BLaER1 treated with 17β-estradiol and CSF1 and Interleukin-3, amounts not matched to agents 10 nM and 100 nM (cell line): ENCODE measurements at regions not wholly inside any gene's neighbourhood (a gene's known extent, or its start where the extent isn't known, plus 50 kb on each side); places are given as distances from the start of the nearest gene placed in this dataset.
A peak's percentile ranks its signal among the peaks of the same experiment; 100 is the strongest.

Experiments used
- H3K27ac ChIP-seq, 11 experiments: shearing (Covaris generic); formaldehyde crosslinking; 2 replicates each; pipeline ENCODE4 v1.8.1; 2022
- H3K27me3 ChIP-seq, 11 experiments: shearing (Covaris generic); formaldehyde crosslinking; 2 replicates each; pipeline ENCODE4 v1.8.1; 2022
- H3K36me3 ChIP-seq, 11 experiments: shearing (Covaris generic); formaldehyde crosslinking; 2 replicates each; pipeline ENCODE4 v1.8.1; 2022
- H3K4me1 ChIP-seq, 10 experiments: shearing (Covaris generic); formaldehyde crosslinking; 2 replicates each; pipeline ENCODE4 v1.8.1; 2022
- H3K4me2 ChIP-seq, 11 experiments: shearing (Covaris generic); formaldehyde crosslinking; 2 replicates each; pipeline ENCODE4 v1.8.1; 2022
- H3K4me3 ChIP-seq, 10 experiments: shearing (Covaris generic); formaldehyde crosslinking; 2 replicates each; pipeline ENCODE4 v1.8.1; 2022
- H3K9ac ChIP-seq, 11 experiments: shearing (Covaris generic); formaldehyde crosslinking; 2 replicates each; pipeline ENCODE4 v1.8.1; 2022
- H3K9me3 ChIP-seq, 11 experiments: shearing (Covaris generic); formaldehyde crosslinking; replicated peaks in 1 of 11; 2 replicates each; pipeline ENCODE4 v1.8.1; 2022
- H4K20me1 ChIP-seq, 11 experiments: shearing (Covaris generic); formaldehyde crosslinking; 2 replicates each; pipeline ENCODE4 v1.8.1; 2022
- Cebpa-rat ChIP-seq, 11 experiments: shearing (Covaris generic); IDR thresholded peaks; 2 replicates each; pipeline ENCODE4 v1.8.1; 2022

DNA sequence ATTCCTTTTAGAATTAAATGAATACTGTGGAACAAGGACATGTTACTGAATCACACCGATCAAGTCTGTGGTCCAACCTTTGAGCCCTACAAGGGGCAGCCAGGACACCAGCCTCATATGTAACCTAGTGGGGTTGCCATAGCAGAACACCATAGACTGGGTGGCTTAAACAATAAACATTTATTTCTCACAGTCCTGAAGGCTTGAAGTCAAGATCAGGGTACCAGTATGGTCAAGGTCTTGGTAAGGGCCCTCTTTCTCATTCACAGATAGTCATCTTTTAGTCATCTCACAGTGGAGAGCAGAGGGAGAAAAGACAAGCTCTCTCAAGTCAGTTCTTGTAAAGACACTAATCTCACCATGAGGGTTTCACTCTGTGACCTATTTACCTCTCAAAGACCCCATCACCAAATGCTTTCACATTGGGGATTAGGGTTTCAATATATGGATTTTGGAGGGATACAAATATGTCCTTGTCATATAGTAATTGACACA is 422.5 kb downstream of the GADD45G start:
- H4K20me1 ChIP-seq, result no peaks in the 10 kb centered on the region
- no peak overlapping the region for H3K4me3 ChIP-seq
- H3K27ac ChIP-seq, result no peak overlapping the region
- H3K4me2 ChIP-seq, result no peak overlapping the region
- H3K27me3 ChIP-seq, result no peaks in the 10 kb centered on the region
- TF ChIP-seq Cebpa-rat (IDR thresholded peaks at IDR 0.05), result no peak
- peaks cover 0 to 3% (median 0%) of the 10 kb centered on the region in 11 experiments; a peak in 5 of 22 replicates for H3K9me3 ChIP-seq
- H3K36me3 ChIP-seq, result no peaks in the 10 kb centered on the region
- no peak overlapping the region for H3K9ac ChIP-seq
- peaks cover 16 to 32% (median 22%) of the 10 kb centered on the region in 10 experiments; a peak in 19 of 20 replicates for H3K4me1 ChIP-seq

- H3K4me1 ChIP-seq, result peaks cover 7 to 18% (median 14%) of the 10 kb centered on the region in 10 experiments; a peak in 19 of 20 replicates
These were observed 424.6 kb downstream of the GADD45G start for GRCh38 chr9:90029386-90029785.

DNA sequence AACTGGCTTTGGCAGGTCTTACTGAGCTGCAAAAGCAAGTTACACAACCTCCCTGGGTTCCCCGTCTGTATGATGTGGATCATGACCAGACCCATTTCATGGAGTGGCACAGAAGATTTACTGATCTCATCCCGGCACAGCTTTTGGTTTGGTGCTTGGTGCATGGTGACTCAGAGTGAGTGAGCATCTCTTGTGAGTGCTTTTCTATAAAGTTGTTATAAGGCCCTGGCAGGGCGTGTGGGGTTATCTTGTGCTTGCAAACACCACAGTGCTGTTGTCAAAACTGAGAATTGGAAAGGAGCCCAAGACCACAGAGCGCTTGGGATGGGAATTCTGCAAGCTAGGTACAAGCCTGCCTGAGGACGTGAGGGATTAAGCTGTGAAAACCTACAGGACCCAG is 425.2 kb downstream of the GADD45G start:
- Histone ChIP-seq H4K20me1 (no peaks in the 10 kb centered on the region), H3K27ac (no peak overlapping the region), H3K4me2 (no peak overlapping the region), H3K4me1 (peaks cover under 1 to 12% (median 8%) of the 10 kb centered on the region in 10 experiments; a peak in 15 of 20 replicates), H3K9me3 (no peaks in the 10 kb centered on the region), H3K27me3 (no peaks in the 10 kb centered on the region), H3K36me3 (no peaks in the 10 kb centered on the region), H3K9ac (no peak overlapping the region), H3K4me3 (no peak overlapping the region)
- TF ChIP-seq Cebpa-rat (IDR thresholded peaks at IDR 0.05), result no peak

More at GRCh38 chr9:90029386-90029785, 424.6 kb downstream of the GADD45G start:
- H3K9ac ChIP-seq, result no peak overlapping the region
- H3K36me3 ChIP-seq, result no peaks in the 10 kb centered on the region
- H3K27ac ChIP-seq, result no peak overlapping the region
- no peak overlapping the region for H3K4me2 ChIP-seq
- TF ChIP-seq Cebpa-rat (IDR thresholded peaks at IDR 0.05), result no peak
- H3K9me3 ChIP-seq, result no peaks in the 10 kb centered on the region
- no peak overlapping the region for H3K4me3 ChIP-seq
- no peaks in the 10 kb centered on the region for H4K20me1 ChIP-seq
- H3K27me3 ChIP-seq, result no peaks in the 10 kb centered on the region

- Histone ChIP-seq H3K27me3 (no peaks in the 10 kb centered on the region), H3K27ac (no peak overlapping the region), H3K4me3 (no peak overlapping the region), H4K20me1 (no peaks in the 10 kb centered on the region), H3K4me2 (peak overlapping the region in 3 of 11 experiments; percentile 22 to 41 (median 22); a peak in 3 of 22 replicates), H3K36me3 (no peaks in the 10 kb centered on the region), H3K9me3 (no peaks in the 10 kb centered on the region), H3K9ac (no peak overlapping the region), H3K4me1 (peaks cover 0 to 12% (median 2%) of the 10 kb centered on the region in 10 experiments; a peak in 7 of 20 replicates)
- TF ChIP-seq Cebpa-rat (IDR thresholded peaks at IDR 0.05), result no peak
These were observed 427.6 kb downstream of the GADD45G start for GRCh38 chr9:90032296-90033027.

DNA sequence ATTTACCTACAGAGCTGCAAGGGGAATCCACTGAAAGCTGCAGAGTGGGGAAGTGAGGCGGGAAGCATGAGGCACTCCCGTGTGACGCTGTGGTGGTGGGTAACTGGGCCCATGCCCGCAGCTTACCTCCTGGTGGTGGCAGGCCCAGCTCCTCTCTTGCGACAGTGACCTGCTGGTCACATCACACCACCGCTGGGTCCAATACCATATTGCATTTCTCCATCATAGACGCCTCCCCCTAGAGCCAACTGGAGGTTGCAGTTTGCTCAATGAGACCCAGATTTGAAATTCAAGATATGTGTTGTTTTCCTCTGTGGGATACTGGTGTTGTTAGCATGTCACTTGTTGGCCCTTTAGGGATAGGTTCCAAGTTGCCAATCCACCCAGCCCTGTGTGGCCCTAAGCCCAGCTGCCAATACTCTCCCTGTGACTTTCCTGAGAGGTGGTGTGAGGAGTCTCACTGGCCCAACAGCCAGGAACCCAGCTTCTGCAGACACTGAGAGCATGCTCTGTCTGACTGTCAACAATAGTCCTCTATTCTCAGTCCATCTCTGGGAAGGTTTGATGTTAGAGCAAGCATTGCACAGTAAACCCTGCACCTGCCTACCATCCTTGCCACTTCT is 428.3 kb downstream of the GADD45G start:
- Histone ChIP-seq H4K20me1 (no peaks in the 10 kb centered on the region), H3K9me3 (no peaks in the 10 kb centered on the region), H3K27ac (no peak overlapping the region), H3K4me3 (no peak overlapping the region), H3K27me3 (no peaks in the 10 kb centered on the region), H3K4me1 (peaks cover 0 to 12% (median 2%) of the 10 kb centered on the region in 10 experiments; a peak in 7 of 20 replicates), H3K36me3 (no peaks in the 10 kb centered on the region), H3K4me2 (no peak overlapping the region), H3K9ac (no peak overlapping the region)
- no peak for TF ChIP-seq Cebpa-rat (IDR thresholded peaks at IDR 0.05)

- Histone ChIP-seq H3K27ac (no peak overlapping the region), H3K36me3 (no peaks in the 10 kb centered on the region), H3K4me1 (peaks cover 0 to 12% (median 2%) of the 10 kb centered on the region in 10 experiments; a peak in 7 of 20 replicates), H4K20me1 (no peaks in the 10 kb centered on the region), H3K9me3 (no peaks in the 10 kb centered on the region), H3K27me3 (no peaks in the 10 kb centered on the region), H3K9ac (no peak overlapping the region), H3K4me3 (no peak overlapping the region), H3K4me2 (no peak overlapping the region)
- TF ChIP-seq Cebpa-rat (IDR thresholded peaks at IDR 0.05), result no peak
These were observed 429.3 kb downstream of the GADD45G start for GRCh38 chr9:90034071-90034470.

DNA sequence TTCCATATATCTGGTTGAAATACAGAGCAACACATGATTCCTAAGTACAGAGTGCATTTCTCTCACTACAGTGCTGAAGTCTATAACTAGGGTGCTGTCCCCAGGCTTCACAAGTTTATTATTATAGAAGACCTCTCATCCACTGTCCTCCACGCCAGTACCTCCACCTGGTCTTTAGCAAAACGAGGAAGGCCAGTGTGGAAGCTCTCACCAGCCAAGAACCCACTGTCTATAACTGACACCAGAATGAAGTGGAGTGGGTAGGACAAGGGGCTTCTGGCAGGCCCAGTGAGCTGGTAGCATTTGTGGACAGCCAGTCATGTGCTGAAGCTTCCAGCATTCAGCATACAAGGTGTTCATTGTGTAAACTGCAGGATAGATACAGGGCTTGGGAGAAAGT is 430.7 kb downstream of the GADD45G start:
- Histone ChIP-seq H3K4me3 (no peak overlapping the region), H4K20me1 (no peaks in the 10 kb centered on the region), H3K36me3 (no peaks in the 10 kb centered on the region), H3K9me3 (0 out of 22 replicates have a peak, but pooled peaks cover 0 to under 1% (median 0%) of the 10 kb centered on the region in 11 experiments), H3K27ac (no peak overlapping the region), H3K27me3 (no peaks in the 10 kb centered on the region), H3K9ac (no peak overlapping the region), H3K4me1 (peaks cover 0 to 12% (median 2%) of the 10 kb centered on the region in 10 experiments; a peak in 7 of 20 replicates), H3K4me2 (no peak overlapping the region)
- TF ChIP-seq Cebpa-rat (IDR thresholded peaks at IDR 0.05), result no peak

DNA sequence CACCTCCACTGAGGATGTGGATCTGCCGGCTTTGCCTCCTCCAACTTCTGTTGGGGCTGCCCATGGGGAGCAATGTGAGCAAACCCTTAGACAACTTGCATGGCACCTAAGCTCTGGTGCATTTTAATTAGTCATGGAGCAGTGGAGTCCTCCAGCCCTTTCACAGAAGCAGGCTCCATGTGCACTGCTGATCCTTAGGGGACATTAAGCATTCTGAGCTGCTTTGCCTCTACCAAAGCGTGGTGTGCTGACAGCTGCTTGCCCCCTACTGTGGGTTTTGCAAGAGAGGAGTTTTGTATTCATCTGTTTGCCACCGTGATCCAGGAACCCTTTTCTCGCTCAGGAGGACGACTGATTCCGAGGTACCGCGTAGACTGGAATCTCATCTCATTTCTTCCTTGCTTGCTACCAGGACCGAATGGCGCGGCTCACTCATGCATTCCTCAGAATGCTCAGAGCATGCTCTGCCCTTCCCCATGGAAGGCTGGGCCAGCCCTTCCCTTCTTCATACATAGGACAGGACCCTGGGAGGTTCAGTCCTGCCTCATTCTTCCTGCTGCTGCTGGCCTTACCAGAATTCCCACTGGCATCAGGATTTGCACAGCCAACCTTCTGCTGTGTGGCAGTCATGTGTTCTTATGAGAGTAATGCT is 432.5 kb downstream of the GADD45G start:
- TF ChIP-seq Cebpa-rat (IDR thresholded peaks at IDR 0.05), result no peak
- Histone ChIP-seq H3K27ac (no peak overlapping the region), H3K4me3 (no peak overlapping the region), H3K4me2 (no peak overlapping the region), H4K20me1 (no peaks in the 10 kb centered on the region), H3K9me3 (peaks cover 0 to 9% (median 5%) of the 10 kb centered on the region in 11 experiments; a peak in 4 of 22 replicates), H3K27me3 (no peaks in the 10 kb centered on the region), H3K36me3 (no peaks in the 10 kb centered on the region), H3K9ac (no peak overlapping the region), H3K4me1 (peaks cover 0 to 2% (median 0%) of the 10 kb centered on the region in 10 experiments; a peak in 2 of 20 replicates)

DNA sequence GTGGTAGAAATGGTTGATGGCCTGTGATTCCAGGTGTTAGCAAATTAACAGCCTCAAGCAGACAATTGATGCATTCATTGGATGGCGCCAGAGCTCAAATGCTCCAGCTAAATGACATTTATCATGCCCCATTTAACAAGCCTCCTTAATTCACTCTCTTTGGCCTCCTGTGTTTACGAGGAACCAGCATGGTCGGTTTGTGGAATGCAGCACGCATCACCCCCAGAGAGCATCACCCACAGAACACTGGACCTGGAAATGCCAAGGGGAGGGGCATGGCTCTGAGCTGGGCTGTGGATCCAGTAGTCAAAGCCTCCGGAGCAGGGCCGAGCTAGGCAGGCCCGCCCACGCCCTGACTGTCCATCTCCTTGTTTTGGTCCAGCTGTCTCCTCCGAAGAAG is 434.0 kb downstream of the GADD45G start:
- no peak overlapping the region for H3K27ac ChIP-seq
- H3K4me1 ChIP-seq, result no peaks in the 10 kb centered on the region
- no peak overlapping the region for H3K9ac ChIP-seq
- H3K27me3 ChIP-seq, result no peaks in the 10 kb centered on the region
- no peaks in the 10 kb centered on the region for H4K20me1 ChIP-seq
- H3K36me3 ChIP-seq, result no peaks in the 10 kb centered on the region
- no peak overlapping the region for H3K4me2 ChIP-seq
- no peak for TF ChIP-seq Cebpa-rat (IDR thresholded peaks at IDR 0.05)
- peaks cover 0 to 9% (median 5%) of the 10 kb centered on the region in 11 experiments; a peak in 4 of 22 replicates for H3K9me3 ChIP-seq
- no peak overlapping the region for H3K4me3 ChIP-seq
